Mesodermal cell (in vitro differentiated cells): ENCODE measurements at regions not wholly inside any gene's neighbourhood (a gene's known extent, or its start where the extent isn't known, plus 50 kb on each side); places are given as distances from the start of the nearest gene placed in this dataset.
"Not testable (repeated sequence)": the region's sequence is repeated elsewhere in the genome, so short reads cannot be mapped to it uniquely, and the experiment has no call there.

Source experiments
- H3K27ac ChIP-seq: 2 replicates; pipeline ENCODE4 v1.7.0; 2013; ENCODE audit warnings: mild to moderate bottlenecking, low read depth, low read length, moderate library complexity; ENCODE audit not compliant: severe bottlenecking
- H3K36me3 ChIP-seq: 2 replicates; pipeline ENCODE4 v1.7.1; 2013; ENCODE audit warnings: mild to moderate bottlenecking, low read length, moderate library complexity; ENCODE audit not compliant: control insufficient read depth, insufficient read depth
- H3K4me1 ChIP-seq: one replicate; pipeline ENCODE4 v1.7.1; 2013; ENCODE audit warnings: mild to moderate bottlenecking, low read length; ENCODE audit not compliant: insufficient read depth, control insufficient read depth, poor library complexity, severe bottlenecking
- H3K4me3 ChIP-seq: 2 replicates; pipeline ENCODE4 v1.7.0; 2013; ENCODE audit warnings: low read length, control low read depth, mild to moderate bottlenecking; ENCODE audit not compliant: insufficient read depth, poor library complexity, severe bottlenecking; ENCODE audit errors: extremely low read depth
- H3K9me3 ChIP-seq: 2 replicates; pipeline ENCODE4 v1.7.1; 2013; ENCODE audit warnings: mild to moderate bottlenecking, low read length, moderate library complexity; ENCODE audit not compliant: control insufficient read depth
- WGBS, 2 experiments: methylation state at CpG; one replicate each; pipeline ENCODE4 v1.1.5; 2013; ENCODE audit warnings: missing lambda C conversion rate in 2 of 2; ENCODE audit not compliant: insufficient coverage in 2 of 2; 5-methylcytosine and 5-hydroxymethylcytosine counted together

- H3K4me1 ChIP-seq, H3K4me3 ChIP-seq, H3K27ac ChIP-seq, H3K9me3 ChIP-seq, H3K36me3 ChIP-seq: not testable (repeated sequence)
- no CpG with 5 or more reads among the region's 4 CpGs for WGBS, 2 experiments
Measured at GRCh38 chr2:87679950-87680349, 67.9 kb upstream of the PLGLB2 start.

GRCh38 chr2:87680691-87681090, 67.2 kb upstream of the PLGLB2 start:
- not testable (repeated sequence) for H3K36me3 ChIP-seq, H3K27ac ChIP-seq, H3K4me3 ChIP-seq, H3K4me1 ChIP-seq, H3K9me3 ChIP-seq
- WGBS, 2 experiments = no CpG with 5 or more reads among the region's 1 CpG

GRCh38 chr2:87683451-87683850, 64.4 kb upstream of the PLGLB2 start:
- H3K27ac ChIP-seq, H3K4me3 ChIP-seq, H3K36me3 ChIP-seq, H3K9me3 ChIP-seq, H3K4me1 ChIP-seq: not testable (repeated sequence)
- WGBS, 2 experiments = 84% methylated on average over 4 of the region's 10 CpGs; no CpG with 5 or more reads in 1 of the 2 experiments

GRCh38 chr2:87683961-87684360, 63.9 kb upstream of the PLGLB2 start:
- WGBS, 2 experiments = 100% methylated on average over 1 of the region's 5 CpGs; no CpG with 5 or more reads in 1 of the 2 experiments
- H3K4me1 ChIP-seq, H3K9me3 ChIP-seq, H3K4me3 ChIP-seq, H3K27ac ChIP-seq, H3K36me3 ChIP-seq: not testable (repeated sequence)

GRCh38 chr2:87685558-87685957, 62.3 kb upstream of the PLGLB2 start:
- H3K27ac ChIP-seq, H3K9me3 ChIP-seq, H3K4me1 ChIP-seq, H3K4me3 ChIP-seq, H3K36me3 ChIP-seq: not testable (repeated sequence)
- WGBS, 2 experiments = 93 to 98% methylated on average over 2 to 4 of the region's 11 CpGs

- WGBS, 2 experiments = no CpG with 5 or more reads among the region's 7 CpGs
- H3K4me3 ChIP-seq, H3K36me3 ChIP-seq, H3K9me3 ChIP-seq, H3K27ac ChIP-seq, H3K4me1 ChIP-seq: not testable (repeated sequence)
Measured at GRCh38 chr2:87686873-87687549, 60.9 kb upstream of the PLGLB2 start.

GRCh38 chr2:87687550-87688270, 60.2 kb upstream of the PLGLB2 start:
- not testable (repeated sequence) for H3K4me3 ChIP-seq, H3K4me1 ChIP-seq, H3K36me3 ChIP-seq, H3K27ac ChIP-seq, H3K9me3 ChIP-seq
- WGBS, 2 experiments = 75% methylated on average over 2 of the region's 7 CpGs; no CpG with 5 or more reads in 1 of the 2 experiments

- H3K4me1 ChIP-seq, H3K4me3 ChIP-seq, H3K36me3 ChIP-seq, H3K9me3 ChIP-seq, H3K27ac ChIP-seq: not testable (repeated sequence)
- WGBS, 2 experiments = no CpG with 5 or more reads among the region's 1 CpG
Measured at GRCh38 chr2:87691899-87692592, 55.8 kb upstream of the PLGLB2 start.

GRCh38 chr2:87692914-87693313, 55.0 kb upstream of the PLGLB2 start:
- H3K36me3 ChIP-seq, H3K4me1 ChIP-seq, H3K27ac ChIP-seq, H3K9me3 ChIP-seq, H3K4me3 ChIP-seq: not testable (repeated sequence)
- WGBS, 2 experiments = 100% methylated on average over 1 of the region's 2 CpGs

- no CpG with 5 or more reads among the region's 1 CpG for WGBS, 2 experiments
Measured at GRCh38 chr2:87693882-87694281, 54.0 kb upstream of the PLGLB2 start.

More at GRCh38 chr2:87693882-87694281, 54.0 kb upstream of the PLGLB2 start:
- H3K4me1 ChIP-seq, H3K27ac ChIP-seq, H3K36me3 ChIP-seq, H3K4me3 ChIP-seq, H3K9me3 ChIP-seq: not testable (repeated sequence)
